NCI-H2196 treated with DMSO at 0.1 percent for 48 hours (cell line): ENCODE measurements at regions not wholly inside any gene's neighbourhood (a gene's known extent, or its start where the extent isn't known, plus 50 kb on each side); places are given as distances from the start of the nearest gene placed in this dataset.

Experiments used
- DNase-seq: peaks from one replicate; lab custom pipeline; 2025; ENCODE audit not compliant: unreplicated experiment; lab: John Stamatoyannopoulos, UW

- DNase-seq, result no peak
These were observed 536.3 kb downstream of the CDH26 start for GRCh38 chr20:60494476-60494875.

- DNase-seq, result no peak
These were observed 539.2 kb downstream of the CDH26 start for GRCh38 chr20:60497298-60498035.

- no peak for DNase-seq
These were observed 541.9 kb downstream of the CDH26 start for GRCh38 chr20:60500038-60500701.

- no peak for DNase-seq
These were observed 542.8 kb downstream of the CDH26 start for GRCh38 chr20:60501048-60501447.

- DNase-seq, result no peak
These were observed 544.7 kb downstream of the CDH26 start for GRCh38 chr20:60502881-60503280.

- no peak for DNase-seq
These were observed 547.2 kb downstream of the CDH26 start for GRCh38 chr20:60505423-60505822.

- DNase-seq, result no peak
These were observed 547.8 kb downstream of the CDH26 start for GRCh38 chr20:60506061-60506460.

GRCh38 chr20:60507087-60507694 lies 549.0 kb downstream of the CDH26 start:
- no peak for DNase-seq

- no peak for DNase-seq
These were observed 551.2 kb downstream of the CDH26 start for GRCh38 chr20:60509407-60509806.

- no peak for DNase-seq
These were observed 552.1 kb downstream of the CDH26 start for GRCh38 chr20:60510356-60510755.

GRCh38 chr20:60512443-60512842 lies 554.2 kb downstream of the CDH26 start:
- no peak for DNase-seq

- DNase-seq, result no peak
These were observed 554.9 kb downstream of the CDH26 start for GRCh38 chr20:60513141-60513540.

GRCh38 chr20:60516442-60516841 lies 558.2 kb downstream of the CDH26 start:
- DNase-seq, result no peak

- DNase-seq, result no peak
These were observed 559.8 kb downstream of the CDH26 start for GRCh38 chr20:60518022-60518421.

- DNase-seq, result no peak
These were observed 567.2 kb downstream of the CDH26 start for GRCh38 chr20:60525397-60525796.

GRCh38 chr20:60527656-60528055 lies 569.4 kb downstream of the CDH26 start:
- no peak for DNase-seq

GRCh38 chr20:60528141-60528540 lies 569.9 kb downstream of the CDH26 start:
- no peak for DNase-seq

- no peak for DNase-seq
These were observed 570.9 kb downstream of the CDH26 start for GRCh38 chr20:60529149-60529548.

GRCh38 chr20:60535211-60535610 lies 577.0 kb downstream of the CDH26 start:
- DNase-seq, result no peak

GRCh38 chr20:60540591-60540990 lies 582.4 kb downstream of the CDH26 start:
- DNase-seq, result peak; percentile 71

GRCh38 chr20:60541991-60542390 lies 583.8 kb downstream of the CDH26 start:
- DNase-seq, result no peak

- no peak for DNase-seq
These were observed 585.4 kb downstream of the CDH26 start for GRCh38 chr20:60543598-60543997.
